ENCODE measurements at regions not wholly inside any gene's neighbourhood (a gene's known extent, or its start where the extent isn't known, plus 50 kb on each side); places are given as distances from the start of the nearest gene placed in this dataset.

GRCh38 chr9:87085073-87085472 lies 137.8 kb upstream of the GAS1 start:
- TF ChIP-seq CTCF (IDR thresholded peaks at IDR 0.05): no peak
- TF ChIP-seq POLR2A (IDR thresholded peaks at IDR 0.05): no peak

All from heart left ventricle (tissue), 13 donors.